ENCODE measurements at regions not wholly inside any gene's neighbourhood (a gene's known extent, or its start where the extent isn't known, plus 50 kb on each side); places are given as distances from the start of the nearest gene placed in this dataset.

GRCh38 chr2:217017456-217018252 is 157.8 kb upstream of the TNP1 start:
- H3K4me3 ChIP-seq (ENCODE audit: low read depth, low read length), result no peak overlapping the region
- TF ChIP-seq CTCF (IDR thresholded peaks at IDR 0.05; ENCODE audit: insufficient read depth, low read length), result no peak
- no peak for DNase-seq (ENCODE audit: low read depth)

- no peak overlapping the region for H3K4me3 ChIP-seq (ENCODE audit: low read depth, low read length)
- no peak for DNase-seq (ENCODE audit: low read depth)
- no peak for TF ChIP-seq CTCF (IDR thresholded peaks at IDR 0.05; ENCODE audit: insufficient read depth, low read length)
These were observed 157.0 kb upstream of the TNP1 start for GRCh38 chr2:217016796-217017419.

- no peak for DNase-seq (ENCODE audit: low read depth)
- no peak overlapping the region for H3K4me3 ChIP-seq (ENCODE audit: low read depth, low read length)
- TF ChIP-seq CTCF (IDR thresholded peaks at IDR 0.05; ENCODE audit: insufficient read depth, low read length), result no peak
These were observed 154.7 kb upstream of the TNP1 start for GRCh38 chr2:217014328-217015105.

- no peak for DNase-seq (ENCODE audit: low read depth)
- H3K4me3 ChIP-seq (ENCODE audit: low read depth, low read length), result no peak overlapping the region
- no peak for TF ChIP-seq CTCF (IDR thresholded peaks at IDR 0.05; ENCODE audit: insufficient read depth, low read length)
These were observed 154.1 kb upstream of the TNP1 start for GRCh38 chr2:217013926-217014325.

- H3K4me3 ChIP-seq (ENCODE audit: low read depth, low read length), result no peak overlapping the region
- TF ChIP-seq CTCF (IDR thresholded peaks at IDR 0.05; ENCODE audit: insufficient read depth, low read length), result no peak
- no peak for DNase-seq (ENCODE audit: low read depth)
These were observed 151.7 kb upstream of the TNP1 start for GRCh38 chr2:217011576-217011975.

- no peak for TF ChIP-seq CTCF (IDR thresholded peaks at IDR 0.05; ENCODE audit: insufficient read depth, low read length)
- no peak for DNase-seq (ENCODE audit: low read depth)
- no peak overlapping the region for H3K4me3 ChIP-seq (ENCODE audit: low read depth, low read length)
These were observed 150.3 kb upstream of the TNP1 start for GRCh38 chr2:217010173-217010572.

Measured in fibroblast of the aortic adventitia (primary cell).